ENCODE measurements at regions not wholly inside any gene's neighbourhood (a gene's known extent, or its start where the extent isn't known, plus 50 kb on each side); places are given as distances from the start of the nearest gene placed in this dataset.

- FAIRE-seq, result no peak
These were observed 689.3 kb upstream of the ATXN8OS start for GRCh38 chr13:69418319-69418718.

GRCh38 chr13:69410761-69411160, 696.9 kb upstream of the ATXN8OS start:
- FAIRE-seq, result no peak

GRCh38 chr13:69391756-69392155, 715.9 kb upstream of the ATXN8OS start:
- no peak for FAIRE-seq

- no peak for FAIRE-seq
These were observed 717.7 kb upstream of the ATXN8OS start for GRCh38 chr13:69389899-69390298.

GRCh38 chr13:69373747-69374425, 733.7 kb upstream of the ATXN8OS start:
- FAIRE-seq, result no peak

GRCh38 chr13:69363360-69363759, 744.3 kb upstream of the ATXN8OS start:
- no peak for FAIRE-seq

- no peak for FAIRE-seq
These were observed 776.4 kb upstream of the ATXN8OS start for GRCh38 chr13:69331245-69331644.

- FAIRE-seq, result no peak
These were observed 783.3 kb upstream of the ATXN8OS start for GRCh38 chr13:69324090-69324886.

- no peak for FAIRE-seq
These were observed 788.0 kb upstream of the ATXN8OS start for GRCh38 chr13:69319656-69320055.

GRCh38 chr13:69315039-69315438, 792.6 kb upstream of the ATXN8OS start:
- no peak for FAIRE-seq

GRCh38 chr13:69306766-69307165, 800.9 kb upstream of the ATXN8OS start:
- FAIRE-seq, result no peak

- no peak for FAIRE-seq
These were observed 807.5 kb upstream of the ATXN8OS start for GRCh38 chr13:69300131-69300530.

GRCh38 chr13:69296130-69296529, 811.5 kb upstream of the ATXN8OS start:
- no peak for FAIRE-seq

GRCh38 chr13:69292789-69293425, 814.7 kb upstream of the ATXN8OS start:
- FAIRE-seq, result no peak

- no peak for FAIRE-seq
These were observed 816.2 kb upstream of the ATXN8OS start for GRCh38 chr13:69291292-69291906.

- FAIRE-seq, result no peak
These were observed 819.6 kb upstream of the ATXN8OS start for GRCh38 chr13:69288026-69288425.

- FAIRE-seq, result no peak
These were observed 820.5 kb upstream of the ATXN8OS start for GRCh38 chr13:69287050-69287698.

GRCh38 chr13:69283837-69284236, 823.8 kb upstream of the ATXN8OS start:
- FAIRE-seq, result no peak

GRCh38 chr13:69283301-69283700, 824.3 kb upstream of the ATXN8OS start:
- no peak for FAIRE-seq

GRCh38 chr13:69280399-69280798, 827.2 kb upstream of the ATXN8OS start:
- no peak for FAIRE-seq

GRCh38 chr13:69279213-69279612, 828.4 kb upstream of the ATXN8OS start:
- no peak for FAIRE-seq

GRCh38 chr13:69274231-69274630, 833.4 kb upstream of the ATXN8OS start:
- no peak for FAIRE-seq

Data from colon (tissue), 2 donors.